ENCODE measurements at regions not wholly inside any gene's neighbourhood (a gene's known extent, or its start where the extent isn't known, plus 50 kb on each side); places are given as distances from the start of the nearest gene placed in this dataset.

DNA sequence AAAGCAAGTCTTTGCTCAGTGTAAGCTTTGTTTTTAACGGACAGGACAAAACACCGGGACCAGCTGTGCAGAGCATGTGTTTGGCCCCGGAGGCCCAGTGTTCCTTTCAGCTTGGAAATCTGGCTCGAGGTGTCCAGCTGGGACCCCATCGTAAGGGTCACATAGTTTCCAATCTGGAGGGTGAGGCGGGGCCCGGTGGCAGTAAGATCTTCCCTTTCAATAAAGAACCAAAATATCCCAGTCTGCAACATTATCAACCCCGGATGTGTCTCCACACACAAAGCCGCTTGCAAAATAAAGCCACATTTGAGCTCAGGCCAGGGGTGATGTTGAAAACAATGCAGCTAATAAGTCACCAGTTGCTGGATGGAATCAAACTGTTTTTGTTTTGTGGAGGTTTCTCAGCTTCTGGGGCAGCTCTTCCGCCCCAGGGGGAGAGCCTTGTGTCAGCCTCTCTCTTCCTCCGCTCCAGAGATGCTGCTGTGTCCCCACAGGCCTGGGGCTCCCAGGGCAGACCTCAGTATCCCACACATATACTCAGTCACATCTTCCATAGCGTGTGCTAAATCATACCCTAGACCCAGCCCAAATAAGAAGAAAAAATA is 138.6 kb upstream of the GLI2 start (continued):
- TF ChIP-seq ZNF433 (tag by site-specific recombination; IDR thresholded peaks at IDR 0.05; ENCODE audit: low read depth) (no peak), ZSCAN16 (tag by site-specific recombination; IDR thresholded peaks at IDR 0.05) (no peak), ZNF350 (tag by site-specific recombination; IDR thresholded peaks at IDR 0.05) (no peak), ZNF530 (tag by site-specific recombination; IDR thresholded peaks at IDR 0.05; ENCODE audit: low read depth) (no peak)

DNA sequence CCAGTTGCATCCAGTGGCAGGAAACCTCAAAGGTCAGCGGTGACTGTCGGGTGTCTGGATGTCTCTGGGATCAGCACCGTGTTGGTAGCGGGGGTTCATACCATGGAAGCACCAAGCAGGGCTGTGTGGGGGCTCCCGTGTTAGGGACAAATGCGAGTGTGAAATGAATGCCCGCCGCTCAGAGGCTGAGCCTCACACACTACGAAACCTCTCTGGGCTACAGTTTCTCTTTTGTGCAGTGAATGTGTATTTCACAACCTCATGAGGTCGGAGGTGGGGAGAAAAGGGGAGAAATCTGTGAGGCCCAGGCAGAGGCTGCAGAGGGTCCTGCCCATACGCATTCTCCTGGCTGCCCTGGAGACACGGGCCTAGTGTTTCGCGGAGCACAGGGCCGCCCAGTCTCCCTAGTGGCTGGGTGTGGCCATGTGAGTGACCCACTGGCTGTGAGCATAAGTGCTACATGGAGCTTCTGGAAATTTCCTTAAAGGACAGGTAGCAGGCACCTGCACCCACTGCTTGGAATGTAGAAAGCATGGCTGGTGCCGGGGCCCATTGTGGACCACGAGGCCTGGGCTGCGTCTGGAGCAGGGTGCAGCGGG is 138.0 kb upstream of the GLI2 start:
- H3K36me3 ChIP-seq (ENCODE audit: control insufficient read depth in 2 of 2, insufficient read depth in 1 of 2, low read length in 2 of 2) = no peaks in the 10 kb centered on the region
- H3K4me3 ChIP-seq (ENCODE audit: low read depth, low read length) = no peak overlapping the region
- H3K9me3 ChIP-seq (ENCODE audit: control insufficient read depth, insufficient read depth, low read depth, low read length) = no peaks in the 10 kb centered on the region
- POLR2A ChIA-PET = no interaction called here
- no peak overlapping the region for H3K27ac ChIP-seq (ENCODE audit: extremely low read depth, low read depth, low read length)
- H3K4me1 ChIP-seq (ENCODE audit: control insufficient read depth, insufficient read depth, low read length) = no peaks in the 10 kb centered on the region
- TF ChIP-seq, protein P1, sequence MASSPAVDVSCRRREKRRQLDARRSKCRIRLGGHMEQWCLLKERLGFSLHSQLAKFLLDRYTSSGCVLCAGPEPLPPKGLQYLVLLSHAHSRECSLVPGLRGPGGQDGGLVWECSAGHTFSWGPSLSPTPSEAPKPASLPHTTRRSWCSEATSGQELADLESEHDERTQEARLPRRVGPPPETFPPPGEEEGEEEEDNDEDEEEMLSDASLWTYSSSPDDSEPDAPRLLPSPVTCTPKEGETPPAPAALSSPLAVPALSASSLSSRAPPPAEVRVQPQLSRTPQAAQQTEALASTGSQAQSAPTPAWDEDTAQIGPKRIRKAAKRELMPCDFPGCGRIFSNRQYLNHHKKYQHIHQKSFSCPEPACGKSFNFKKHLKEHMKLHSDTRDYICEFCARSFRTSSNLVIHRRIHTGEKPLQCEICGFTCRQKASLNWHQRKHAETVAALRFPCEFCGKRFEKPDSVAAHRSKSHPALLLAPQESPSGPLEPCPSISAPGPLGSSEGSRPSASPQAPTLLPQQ (tag by site-specific recombination; IDR thresholded peaks at IDR 0.05) = no peak
- TF ChIP-seq, protein P2, sequence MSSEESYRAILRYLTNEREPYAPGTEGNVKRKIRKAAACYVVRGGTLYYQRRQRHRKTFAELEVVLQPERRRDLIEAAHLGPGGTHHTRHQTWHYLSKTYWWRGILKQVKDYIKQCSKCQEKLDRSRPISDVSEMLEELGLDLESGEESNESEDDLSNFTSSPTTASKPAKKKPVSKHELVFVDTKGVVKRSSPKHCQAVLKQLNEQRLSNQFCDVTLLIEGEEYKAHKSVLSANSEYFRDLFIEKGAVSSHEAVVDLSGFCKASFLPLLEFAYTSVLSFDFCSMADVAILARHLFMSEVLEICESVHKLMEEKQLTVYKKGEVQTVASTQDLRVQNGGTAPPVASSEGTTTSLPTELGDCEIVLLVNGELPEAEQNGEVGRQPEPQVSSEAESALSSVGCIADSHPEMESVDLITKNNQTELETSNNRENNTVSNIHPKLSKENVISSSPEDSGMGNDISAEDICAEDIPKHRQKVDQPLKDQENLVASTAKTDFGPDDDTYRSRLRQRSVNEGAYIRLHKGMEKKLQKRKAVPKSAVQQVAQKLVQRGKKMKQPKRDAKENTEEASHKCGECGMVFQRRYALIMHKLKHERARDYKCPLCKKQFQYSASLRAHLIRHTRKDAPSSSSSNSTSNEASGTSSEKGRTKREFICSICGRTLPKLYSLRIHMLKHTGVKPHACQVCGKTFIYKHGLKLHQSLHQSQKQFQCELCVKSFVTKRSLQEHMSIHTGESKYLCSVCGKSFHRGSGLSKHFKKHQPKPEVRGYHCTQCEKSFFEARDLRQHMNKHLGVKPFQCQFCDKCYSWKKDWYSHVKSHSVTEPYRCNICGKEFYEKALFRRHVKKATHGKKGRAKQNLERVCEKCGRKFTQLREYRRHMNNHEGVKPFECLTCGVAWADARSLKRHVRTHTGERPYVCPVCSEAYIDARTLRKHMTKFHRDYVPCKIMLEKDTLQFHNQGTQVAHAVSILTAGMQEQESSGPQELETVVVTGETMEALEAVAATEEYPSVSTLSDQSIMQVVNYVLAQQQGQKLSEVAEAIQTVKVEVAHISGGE (tag by site-specific recombination; conservative IDR thresholded peaks at IDR 0.05; ENCODE audit: low read depth) = no peak
- no peak for TF ChIP-seq GLI4 (tag by site-specific recombination; IDR thresholded peaks at IDR 0.05)
- no peak for TF ChIP-seq KLF8 (tag by site-specific recombination; IDR thresholded peaks at IDR 0.05)
- TF ChIP-seq, protein P3, sequence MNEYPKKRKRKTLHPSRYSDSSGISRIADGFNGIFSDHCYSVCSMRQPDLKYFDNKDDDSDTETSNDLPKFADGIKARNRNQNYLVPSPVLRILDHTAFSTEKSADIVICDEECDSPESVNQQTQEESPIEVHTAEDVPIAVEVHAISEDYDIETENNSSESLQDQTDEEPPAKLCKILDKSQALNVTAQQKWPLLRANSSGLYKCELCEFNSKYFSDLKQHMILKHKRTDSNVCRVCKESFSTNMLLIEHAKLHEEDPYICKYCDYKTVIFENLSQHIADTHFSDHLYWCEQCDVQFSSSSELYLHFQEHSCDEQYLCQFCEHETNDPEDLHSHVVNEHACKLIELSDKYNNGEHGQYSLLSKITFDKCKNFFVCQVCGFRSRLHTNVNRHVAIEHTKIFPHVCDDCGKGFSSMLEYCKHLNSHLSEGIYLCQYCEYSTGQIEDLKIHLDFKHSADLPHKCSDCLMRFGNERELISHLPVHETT (tag by site-specific recombination; IDR thresholded peaks at IDR 0.05) = no peak
- TF ChIP-seq ZNF501 (tag by site-specific recombination; IDR thresholded peaks at IDR 0.05) = no peak
- TF ChIP-seq ZNF777 (tag by site-specific recombination; IDR thresholded peaks at IDR 0.05; ENCODE audit: borderline replicate concordance) = no peak
- no peak for TF ChIP-seq ZXDB (tag by site-specific recombination; IDR thresholded peaks at IDR 0.05)
- TF ChIP-seq, protein P4, sequence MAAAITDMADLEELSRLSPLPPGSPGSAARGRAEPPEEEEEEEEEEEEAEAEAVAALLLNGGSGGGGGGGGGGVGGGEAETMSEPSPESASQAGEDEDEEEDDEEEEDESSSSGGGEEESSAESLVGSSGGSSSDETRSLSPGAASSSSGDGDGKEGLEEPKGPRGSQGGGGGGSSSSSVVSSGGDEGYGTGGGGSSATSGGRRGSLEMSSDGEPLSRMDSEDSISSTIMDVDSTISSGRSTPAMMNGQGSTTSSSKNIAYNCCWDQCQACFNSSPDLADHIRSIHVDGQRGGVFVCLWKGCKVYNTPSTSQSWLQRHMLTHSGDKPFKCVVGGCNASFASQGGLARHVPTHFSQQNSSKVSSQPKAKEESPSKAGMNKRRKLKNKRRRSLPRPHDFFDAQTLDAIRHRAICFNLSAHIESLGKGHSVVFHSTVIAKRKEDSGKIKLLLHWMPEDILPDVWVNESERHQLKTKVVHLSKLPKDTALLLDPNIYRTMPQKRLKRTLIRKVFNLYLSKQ (tag by site-specific recombination; IDR thresholded peaks at IDR 0.05; ENCODE audit: borderline replicate concordance) = no peak
- TF ChIP-seq ZNF416 (tag by site-specific recombination; IDR thresholded peaks at IDR 0.05) = no peak
- no peak for TF ChIP-seq SCRT1 (tag by site-specific recombination; IDR thresholded peaks at IDR 0.05; ENCODE audit: borderline replicate concordance)
- no peak for TF ChIP-seq ZBTB8A (tag by site-specific recombination; IDR thresholded peaks at IDR 0.05)
- no peak for TF ChIP-seq ZNF768 (tag by site-specific recombination; IDR thresholded peaks at IDR 0.05)
- no peak for TF ChIP-seq IKZF3 (tag by site-specific recombination; IDR thresholded peaks at IDR 0.05)
- no peak for TF ChIP-seq MZF1 (tag by site-specific recombination; IDR thresholded peaks at IDR 0.05; ENCODE audit: borderline replicate concordance)
- CTCF ChIA-PET = interaction anchor here (0.6 to 1.0 kb wide), 3 partner anchors 35 to 45 kb away, joined by 3 to 4 read pairs (median 3); no protein-coding TSS in a partner anchor
